GM21447 (cell line): ENCODE measurements at regions not wholly inside any gene's neighbourhood (a gene's known extent, or its start where the extent isn't known, plus 50 kb on each side); places are given as distances from the start of the nearest gene placed in this dataset.

Experiments used
- ATAC-seq: cut with Tn5 transposase; IDR thresholded peaks from one replicate; pipeline ENCODE4 v1.9.1; 2021; ENCODE audit not compliant: unreplicated experiment

GRCh38 chr9:14967450-14968321 is 57.5 kb upstream of the FREM1 start:
- no peak for ATAC-seq

GRCh38 chr9:14962193-14962882 is 52.1 kb upstream of the FREM1 start:
- no peak for ATAC-seq

GRCh38 chr9:14961372-14962068 is 51.3 kb upstream of the FREM1 start:
- ATAC-seq: no peak

GRCh38 chr9:14960881-14961280 is 50.7 kb upstream of the FREM1 start:
- ATAC-seq: no peak
